HepG2 (cell line): ENCODE measurements at regions not wholly inside any gene's neighbourhood (a gene's known extent, or its start where the extent isn't known, plus 50 kb on each side); places are given as distances from the start of the nearest gene placed in this dataset.

Source experiments
- ATAD3A ChIP-seq: sonication (generic); formaldehyde crosslinking; IDR thresholded peaks from 2 replicates; pipeline ENCODE4 v1.4.0; 2020; ENCODE audit warnings: missing genetic modification reagents
- FOXJ3 ChIP-seq: sonication (generic); formaldehyde crosslinking; IDR thresholded peaks from 2 replicates; pipeline ENCODE4 v1.4.0; 2020; ENCODE audit warnings: missing genetic modification reagents, mild to moderate bottlenecking, borderline replicate concordance
- FOXP1 ChIP-seq, 2 experiments: fragments of 450-650 bp in 1 of 2; IDR thresholded peaks; 2 replicates each; pipeline ENCODE4 v1.6.1; 2017 to 2018; ENCODE audit warnings: antibody characterized with exemption in 1 of 2
- HOXA7 ChIP-seq: sonication (generic); formaldehyde crosslinking; IDR thresholded peaks from 2 replicates; pipeline ENCODE4 v1.8.1; 2022; ENCODE audit warnings: mild to moderate bottlenecking, missing genetic modification reagents, moderate library complexity
- IRF2 ChIP-seq: IDR thresholded peaks from 2 replicates; pipeline ENCODE4 v1.6.1; 2018; ENCODE audit warnings: missing genetic modification reagents, missing compliant biosample characterization
- KLF16 ChIP-seq, 2 experiments: sonication (generic) in 1 of 2; formaldehyde crosslinking in 1 of 2; IDR thresholded peaks; 2 replicates each; pipeline versions ENCODE4 v1.6.1 to v1.8.0; 2016 to 2023; ENCODE audit warnings: missing genetic modification reagents in 2 of 2, missing compliant biosample characterization in 1 of 2
- MIER2 ChIP-seq: IDR thresholded peaks from 2 replicates; pipeline ENCODE4 v1.6.1; 2016; ENCODE audit warnings: missing biosample characterization, missing genetic modification reagents
- NCOR1 ChIP-seq: fragments of 200-600 bp; sonication (generic); IDR thresholded peaks from 2 replicates; pipeline ENCODE4 v1.7.0; 2017; ENCODE audit warnings: antibody characterized with exemption, low read length, borderline replicate concordance
- NFE2L2 ChIP-seq: fragments of 150-350 bp; IDR thresholded peaks from 2 replicates; pipeline ENCODE4 v1.6.1; 2014; ENCODE audit warnings: low read length
- NR2F2 ChIP-seq: IDR thresholded peaks from 2 replicates; pipeline ENCODE4 v1.6.1; 2012; ENCODE audit warnings: low read depth, inconsistent platforms, borderline replicate concordance
- PHB2 ChIP-seq: fragments of 450-650 bp; IDR thresholded peaks from 2 replicates; pipeline ENCODE4 v1.6.1; 2018; ENCODE audit not compliant: partially characterized antibody
- POLR2A ChIP-seq, 2 experiments: IDR thresholded peaks; 2 replicates each; pipeline ENCODE4 v1.6.1; 2011; ENCODE audit warnings: low read depth in 2 of 2, low read length in 2 of 2, mild to moderate bottlenecking in 1 of 2, moderate library complexity in 1 of 2; ENCODE audit not compliant: insufficient read depth in 1 of 2
- RELA ChIP-seq: sonication (generic); formaldehyde crosslinking; IDR thresholded peaks from 2 replicates; pipeline ENCODE4 v1.4.0; 2020; ENCODE audit warnings: missing genetic modification reagents
- SRSF1 ChIP-seq: fragments of 200-400 bp; formaldehyde crosslinking; optimal IDR thresholded peaks from 2 replicates; pipeline ENCODE3; 2017; ENCODE audit warnings: mild to moderate bottlenecking, low read depth, low read length, moderate library complexity
- ZBTB42 ChIP-seq: sonication (generic); formaldehyde crosslinking; IDR thresholded peaks from 2 replicates; pipeline ENCODE4 v1.5.0; 2020; ENCODE audit warnings: mild to moderate bottlenecking, missing genetic modification reagents
- ZNF17 ChIP-seq: sonication (generic); formaldehyde crosslinking; IDR thresholded peaks from 2 replicates; pipeline ENCODE4 v1.5.0; 2020; ENCODE audit warnings: mild to moderate bottlenecking, missing genetic modification reagents
- ZNF326 ChIP-seq: sonication (generic); formaldehyde crosslinking; IDR thresholded peaks from 2 replicates; pipeline ENCODE4 v1.4.0; 2020; ENCODE audit warnings: missing genetic modification reagents, borderline replicate concordance
- ZNF451 ChIP-seq: sonication (generic); formaldehyde crosslinking; IDR thresholded peaks from 2 replicates; pipeline ENCODE4 v1.5.0; 2020; ENCODE audit warnings: mild to moderate bottlenecking, missing genetic modification reagents
- ZNF547 ChIP-seq: sonication (generic); formaldehyde crosslinking; IDR thresholded peaks from 2 replicates; pipeline ENCODE4 v1.5.1; 2020; ENCODE audit warnings: mild to moderate bottlenecking, missing genetic modification reagents
- ZNF557 ChIP-seq: sonication (generic); formaldehyde crosslinking; IDR thresholded peaks from 2 replicates; pipeline ENCODE4 v1.4.0; 2020; ENCODE audit warnings: missing genetic modification reagents
- ZNF749 ChIP-seq: sonication (generic); formaldehyde crosslinking; IDR thresholded peaks from 2 replicates; pipeline ENCODE4 v1.8.0; 2022; ENCODE audit warnings: mild to moderate bottlenecking, missing genetic modification reagents, moderate library complexity, borderline replicate concordance
- ZNF879 ChIP-seq: sonication (generic); formaldehyde crosslinking; IDR thresholded peaks from 2 replicates; pipeline ENCODE4 v1.8.1; 2023; ENCODE audit warnings: missing genetic modification reagents
- ZSCAN25 ChIP-seq: sonication (generic); formaldehyde crosslinking; IDR thresholded peaks from 2 replicates; pipeline ENCODE4 v1.8.0; 2022; ENCODE audit warnings: mild to moderate bottlenecking, missing genetic modification reagents
- TF ChIP-seq, protein P1 (sequence below): IDR thresholded peaks from 2 replicates; pipeline ENCODE4 v1.6.1; 2016; ENCODE audit warnings: low read depth, missing genetic modification reagents, missing compliant biosample characterization
- TF ChIP-seq, protein P2 (sequence below): IDR thresholded peaks from 2 replicates; pipeline ENCODE4 v1.6.1; 2016; ENCODE audit warnings: missing genetic modification reagents, missing compliant biosample characterization
- TF ChIP-seq, protein P3 (sequence below): sonication (generic); formaldehyde crosslinking; IDR thresholded peaks from 2 replicates; pipeline ENCODE4 v1.4.0; 2020; ENCODE audit warnings: missing genetic modification reagents, borderline replicate concordance

DNA sequence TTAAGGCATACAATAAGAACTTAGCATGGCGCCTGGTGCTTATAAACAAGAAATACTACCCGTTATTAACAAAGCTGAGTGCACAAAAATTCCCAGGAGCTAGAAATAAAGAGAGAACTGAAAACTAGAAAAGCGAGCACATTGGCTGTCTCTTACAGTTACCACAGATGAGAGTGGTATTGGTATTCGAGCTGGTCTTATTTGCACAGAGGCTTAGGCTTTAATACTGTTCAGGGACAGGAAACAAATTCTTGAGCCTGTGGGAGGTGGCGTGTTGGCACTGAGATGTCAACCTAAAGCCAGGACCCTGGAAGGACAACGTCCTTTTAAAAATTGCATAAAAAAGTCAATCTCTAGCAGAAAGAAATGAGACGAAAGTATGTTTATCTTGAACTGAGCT, 67.3 kb upstream of the IGFBP2 start (continued):
- no peak for TF ChIP-seq ATAD3A (CRISPR knock-in tag)
- no peak for TF ChIP-seq ZBTB42 (CRISPR knock-in tag)
- no peak for TF ChIP-seq ZSCAN25
- TF ChIP-seq FOXJ3 (CRISPR knock-in tag), result 0 out of 2 replicates have a peak, but pooled peaks have one; percentile 26
- TF ChIP-seq ZNF547 (CRISPR knock-in tag), result no peak
- no peak for TF ChIP-seq ZNF326 (CRISPR knock-in tag)
- no peak for TF ChIP-seq ZNF879 (CRISPR knock-in tag)
- no peak for TF ChIP-seq POLR2A (IDR thresholded peaks at IDR 0.05; ENCODE audit: insufficient read depth in 1 of 2, low read depth in 2 of 2, low read length in 2 of 2)
- TF ChIP-seq RELA (CRISPR knock-in tag), result no peak
- TF ChIP-seq NFE2L2, result no peak
- TF ChIP-seq ZNF749 (CRISPR knock-in tag), result no peak
- no peak for TF ChIP-seq ZNF557 (CRISPR knock-in tag)
- no peak for TF ChIP-seq KLF16 (CRISPR knock-in tag; IDR thresholded peaks at IDR 0.05)
- no peak for TF ChIP-seq NCOR1
- TF ChIP-seq FOXP1 (IDR thresholded peaks at IDR 0.05), result no peak
- TF ChIP-seq FOXP1 (CRISPR knock-in tag; IDR thresholded peaks at IDR 0.05), result no peak
- no peak for TF ChIP-seq IRF2 (CRISPR knock-in tag)
- TF ChIP-seq PHB2, result no peak
- TF ChIP-seq NR2F2, result no peak
- TF ChIP-seq, protein P1, sequence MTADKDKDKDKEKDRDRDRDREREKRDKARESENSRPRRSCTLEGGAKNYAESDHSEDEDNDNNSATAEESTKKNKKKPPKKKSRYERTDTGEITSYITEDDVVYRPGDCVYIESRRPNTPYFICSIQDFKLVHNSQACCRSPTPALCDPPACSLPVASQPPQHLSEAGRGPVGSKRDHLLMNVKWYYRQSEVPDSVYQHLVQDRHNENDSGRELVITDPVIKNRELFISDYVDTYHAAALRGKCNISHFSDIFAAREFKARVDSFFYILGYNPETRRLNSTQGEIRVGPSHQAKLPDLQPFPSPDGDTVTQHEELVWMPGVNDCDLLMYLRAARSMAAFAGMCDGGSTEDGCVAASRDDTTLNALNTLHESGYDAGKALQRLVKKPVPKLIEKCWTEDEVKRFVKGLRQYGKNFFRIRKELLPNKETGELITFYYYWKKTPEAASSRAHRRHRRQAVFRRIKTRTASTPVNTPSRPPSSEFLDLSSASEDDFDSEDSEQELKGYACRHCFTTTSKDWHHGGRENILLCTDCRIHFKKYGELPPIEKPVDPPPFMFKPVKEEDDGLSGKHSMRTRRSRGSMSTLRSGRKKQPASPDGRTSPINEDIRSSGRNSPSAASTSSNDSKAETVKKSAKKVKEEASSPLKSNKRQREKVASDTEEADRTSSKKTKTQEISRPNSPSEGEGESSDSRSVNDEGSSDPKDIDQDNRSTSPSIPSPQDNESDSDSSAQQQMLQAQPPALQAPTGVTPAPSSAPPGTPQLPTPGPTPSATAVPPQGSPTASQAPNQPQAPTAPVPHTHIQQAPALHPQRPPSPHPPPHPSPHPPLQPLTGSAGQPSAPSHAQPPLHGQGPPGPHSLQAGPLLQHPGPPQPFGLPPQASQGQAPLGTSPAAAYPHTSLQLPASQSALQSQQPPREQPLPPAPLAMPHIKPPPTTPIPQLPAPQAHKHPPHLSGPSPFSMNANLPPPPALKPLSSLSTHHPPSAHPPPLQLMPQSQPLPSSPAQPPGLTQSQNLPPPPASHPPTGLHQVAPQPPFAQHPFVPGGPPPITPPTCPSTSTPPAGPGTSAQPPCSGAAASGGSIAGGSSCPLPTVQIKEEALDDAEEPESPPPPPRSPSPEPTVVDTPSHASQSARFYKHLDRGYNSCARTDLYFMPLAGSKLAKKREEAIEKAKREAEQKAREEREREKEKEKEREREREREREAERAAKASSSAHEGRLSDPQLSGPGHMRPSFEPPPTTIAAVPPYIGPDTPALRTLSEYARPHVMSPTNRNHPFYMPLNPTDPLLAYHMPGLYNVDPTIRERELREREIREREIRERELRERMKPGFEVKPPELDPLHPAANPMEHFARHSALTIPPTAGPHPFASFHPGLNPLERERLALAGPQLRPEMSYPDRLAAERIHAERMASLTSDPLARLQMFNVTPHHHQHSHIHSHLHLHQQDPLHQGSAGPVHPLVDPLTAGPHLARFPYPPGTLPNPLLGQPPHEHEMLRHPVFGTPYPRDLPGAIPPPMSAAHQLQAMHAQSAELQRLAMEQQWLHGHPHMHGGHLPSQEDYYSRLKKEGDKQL, result no peak
- TF ChIP-seq, protein P2, sequence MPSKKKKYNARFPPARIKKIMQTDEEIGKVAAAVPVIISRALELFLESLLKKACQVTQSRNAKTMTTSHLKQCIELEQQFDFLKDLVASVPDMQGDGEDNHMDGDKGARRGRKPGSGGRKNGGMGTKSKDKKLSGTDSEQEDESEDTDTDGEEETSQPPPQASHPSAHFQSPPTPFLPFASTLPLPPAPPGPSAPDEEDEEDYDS (CRISPR knock-in tag), result peak; percentile 19; the same call in 1 of the 2 replicates
- no peak for TF ChIP-seq SRSF1
- TF ChIP-seq MIER2, result no peak
- no peak for TF ChIP-seq ZNF451 (CRISPR knock-in tag)
- TF ChIP-seq ZNF17 (CRISPR knock-in tag), result no peak
- TF ChIP-seq, protein P3, sequence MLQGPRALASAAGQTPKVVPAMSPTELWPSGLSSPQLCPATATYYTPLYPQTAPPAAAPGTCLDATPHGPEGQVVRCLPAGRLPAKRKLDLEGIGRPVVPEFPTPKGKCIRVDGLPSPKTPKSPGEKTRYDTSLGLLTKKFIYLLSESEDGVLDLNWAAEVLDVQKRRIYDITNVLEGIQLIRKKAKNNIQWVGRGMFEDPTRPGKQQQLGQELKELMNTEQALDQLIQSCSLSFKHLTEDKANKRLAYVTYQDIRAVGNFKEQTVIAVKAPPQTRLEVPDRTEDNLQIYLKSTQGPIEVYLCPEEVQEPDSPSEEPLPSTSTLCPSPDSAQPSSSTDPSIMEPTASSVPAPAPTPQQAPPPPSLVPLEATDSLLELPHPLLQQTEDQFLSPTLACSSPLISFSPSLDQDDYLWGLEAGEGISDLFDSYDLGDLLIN (CRISPR knock-in tag), result no peak
- no peak for TF ChIP-seq HOXA7 (CRISPR knock-in tag)
